HG02588 (cell line): ENCODE measurements at regions not wholly inside any gene's neighbourhood (a gene's known extent, or its start where the extent isn't known, plus 50 kb on each side); places are given as distances from the start of the nearest gene placed in this dataset.

Experiments used
- ATAC-seq: cut with Tn5 transposase; IDR thresholded peaks from one replicate; pipeline ENCODE4 v1.9.1; 2021; ENCODE audit warnings: mild to moderate bottlenecking, moderate library complexity; ENCODE audit not compliant: unreplicated experiment

DNA sequence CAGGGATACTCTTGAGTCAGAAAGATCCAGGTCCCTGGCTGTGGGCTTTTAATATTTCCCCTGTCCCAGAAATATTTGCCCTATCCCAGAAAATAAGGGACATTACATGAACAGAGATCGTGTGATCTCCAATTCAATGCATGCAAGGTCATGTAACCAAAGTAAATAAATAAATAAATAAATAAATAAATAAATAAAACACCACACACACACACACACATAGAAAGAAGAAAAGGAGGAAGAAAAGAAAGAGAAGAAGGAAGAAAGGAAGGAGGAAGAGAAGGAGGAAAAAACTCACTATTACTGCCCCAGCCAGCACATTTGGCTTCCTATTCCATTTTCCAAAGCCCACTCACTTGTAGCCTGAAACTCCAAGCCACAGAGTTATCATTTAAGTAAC is 117.9 kb upstream of the CFAP20DC start:
- ATAC-seq, result no peak

DNA sequence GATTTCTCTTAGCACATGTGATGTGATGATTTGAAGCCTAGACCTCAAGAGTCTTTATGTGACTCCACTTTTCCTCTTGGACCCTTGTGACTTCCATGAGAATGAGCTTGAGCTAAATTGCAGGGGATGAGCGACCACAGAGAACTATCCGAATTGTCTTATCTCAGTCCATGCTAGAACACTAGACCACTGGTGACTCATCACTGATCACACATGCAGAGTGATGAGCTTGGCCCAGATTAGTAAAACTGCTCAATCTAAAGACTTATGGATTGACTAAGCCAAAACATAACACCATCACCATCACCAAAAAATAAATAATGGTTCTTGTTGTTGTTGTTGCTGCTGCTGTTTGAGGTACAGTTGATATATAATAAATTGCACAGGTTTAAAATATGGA is 114.1 kb upstream of the CFAP20DC start:
- ATAC-seq, result no peak

DNA sequence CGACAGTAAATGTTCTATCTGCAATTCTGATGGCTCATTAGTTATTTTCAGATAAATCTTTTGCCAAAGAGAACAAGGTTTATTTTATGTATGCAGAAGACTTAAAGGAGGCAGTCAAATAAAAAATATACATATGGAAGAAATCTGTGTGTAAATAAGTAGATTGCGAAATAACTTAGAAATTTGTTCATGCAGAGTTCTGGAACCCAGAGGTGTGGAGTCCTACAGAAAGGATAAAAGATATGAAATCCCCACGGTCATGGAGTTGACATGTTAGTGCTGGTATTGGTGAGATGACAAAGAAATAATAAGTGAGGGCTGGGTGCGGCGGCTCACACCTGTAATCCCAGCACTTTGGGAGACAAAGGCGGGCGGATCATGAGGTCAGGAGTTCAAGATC is 111.2 kb upstream of the CFAP20DC start:
- ATAC-seq, result no peak

DNA sequence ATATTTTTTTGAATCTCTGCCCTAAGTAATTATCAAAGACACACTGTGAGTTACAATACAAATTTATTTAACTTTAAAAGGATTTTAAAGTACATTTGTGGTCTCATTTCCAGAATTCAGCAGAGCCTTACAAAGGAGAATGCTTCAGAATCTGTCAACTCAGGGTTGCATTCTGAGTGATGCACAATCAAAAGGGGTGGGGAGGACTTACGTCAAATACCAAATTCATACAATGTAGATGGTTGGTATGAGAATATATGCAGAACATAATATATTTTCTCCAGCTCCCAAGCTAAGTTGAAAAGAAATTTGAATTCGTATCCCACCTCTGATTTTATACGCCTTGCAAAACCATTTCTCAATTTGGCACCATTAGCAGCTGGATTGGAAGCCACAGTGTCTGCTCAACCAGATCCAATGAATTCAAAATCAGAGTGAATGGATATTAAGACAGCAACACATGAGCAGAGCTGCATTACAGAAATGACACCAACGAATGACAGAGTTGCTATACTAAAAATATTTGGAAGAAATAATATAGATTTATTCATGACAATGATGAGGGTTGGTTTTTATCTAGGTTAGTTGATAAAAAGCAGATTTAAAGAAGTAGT is 110.4 kb upstream of the CFAP20DC start:
- ATAC-seq, result no peak

DNA sequence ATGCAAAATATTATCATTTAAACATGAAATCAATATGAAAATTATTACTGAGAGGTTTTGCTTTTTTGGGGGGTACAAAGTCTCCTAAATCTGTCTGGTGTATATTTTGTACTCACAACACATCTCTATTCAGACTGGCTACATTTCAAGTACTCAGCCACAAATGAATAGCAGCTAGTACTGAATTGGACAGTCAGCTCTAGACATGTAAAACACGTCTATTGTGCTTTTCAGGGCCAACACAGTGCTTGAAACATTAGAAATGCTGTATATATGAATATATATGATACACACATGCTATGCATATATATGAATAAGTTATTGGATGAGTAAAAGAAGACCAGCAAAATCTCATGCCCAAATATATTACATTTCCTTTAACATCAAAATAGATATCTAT is 103.8 kb upstream of the CFAP20DC start:
- ATAC-seq, result no peak

DNA sequence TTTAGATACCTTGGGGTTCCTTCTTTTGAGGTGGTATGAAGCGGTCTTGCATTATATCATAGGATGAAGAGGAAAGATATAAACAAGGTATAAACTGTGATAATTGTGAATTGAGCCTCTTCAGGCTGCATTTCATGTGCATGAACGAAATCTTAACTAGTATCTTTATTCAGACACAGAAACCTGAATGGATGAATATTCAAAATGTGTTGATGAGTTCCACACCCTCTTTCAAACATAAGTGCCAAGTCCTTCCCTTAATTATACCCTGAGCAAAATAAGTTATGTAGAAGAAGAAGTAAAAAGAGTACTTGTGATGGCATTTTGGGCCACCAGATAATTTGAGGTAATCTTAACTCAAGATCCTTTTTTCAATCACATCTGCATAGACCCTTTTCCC is 103.1 kb upstream of the CFAP20DC start:
- no peak for ATAC-seq

DNA sequence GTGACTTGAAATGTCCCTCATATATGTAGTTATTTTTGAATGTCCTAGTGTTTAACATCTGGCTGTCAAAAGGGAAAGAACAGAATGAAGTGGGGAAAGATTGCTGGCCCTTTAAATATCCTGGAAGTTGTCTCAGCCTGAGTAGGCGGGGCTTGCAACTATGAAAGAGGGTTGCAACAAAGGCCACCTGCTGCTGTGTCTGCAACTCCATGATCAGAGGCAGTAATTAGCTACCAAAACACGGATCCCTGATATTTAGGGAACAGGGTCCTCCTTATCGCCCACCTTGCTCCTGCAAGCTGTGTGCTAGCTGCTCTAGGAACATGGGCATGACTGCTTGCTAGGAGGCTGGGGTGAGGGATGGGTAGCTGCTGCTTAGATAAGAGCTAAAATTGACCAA is 100.2 kb upstream of the CFAP20DC start:
- no peak for ATAC-seq

DNA sequence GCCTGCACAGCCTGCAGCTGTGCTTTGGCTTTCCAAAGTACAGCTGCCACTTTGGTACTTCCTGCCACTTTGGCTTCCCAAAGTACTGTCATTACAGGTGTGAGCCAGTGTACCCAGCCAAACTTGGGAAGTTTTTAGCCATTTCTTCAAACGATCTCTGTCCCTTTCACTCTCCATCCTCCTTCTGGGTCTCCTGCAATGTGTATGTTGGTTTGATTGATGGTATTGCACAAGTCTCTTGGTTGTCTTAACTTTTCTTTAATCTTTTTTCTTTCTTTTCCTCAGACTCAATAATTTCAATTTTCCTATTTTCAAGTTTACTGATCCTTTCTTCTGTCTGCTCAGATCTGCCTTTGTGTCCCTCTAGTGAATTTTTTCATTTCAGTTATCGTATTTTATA is 99.3 kb upstream of the CFAP20DC start:
- no peak for ATAC-seq

DNA sequence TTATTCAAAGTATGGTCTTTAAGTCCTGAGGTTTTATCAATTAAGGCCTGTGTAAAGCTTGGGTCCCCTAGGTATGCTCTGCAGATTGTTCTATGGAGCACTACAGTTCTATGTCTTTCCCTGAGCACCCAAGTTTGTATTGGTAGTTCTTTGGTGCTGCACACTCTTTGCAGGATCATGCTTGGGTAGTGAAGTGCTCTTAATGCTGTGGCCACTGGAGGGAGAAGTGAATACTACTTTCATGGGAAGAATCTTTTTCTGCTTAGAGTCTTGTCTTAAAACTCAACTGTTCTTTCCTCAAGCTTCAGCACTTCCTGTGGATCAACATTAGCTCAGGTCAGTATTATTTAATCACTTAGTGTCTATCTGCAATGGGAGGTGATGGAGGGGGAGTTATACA is 93.6 kb upstream of the CFAP20DC start:
- no peak for ATAC-seq

DNA sequence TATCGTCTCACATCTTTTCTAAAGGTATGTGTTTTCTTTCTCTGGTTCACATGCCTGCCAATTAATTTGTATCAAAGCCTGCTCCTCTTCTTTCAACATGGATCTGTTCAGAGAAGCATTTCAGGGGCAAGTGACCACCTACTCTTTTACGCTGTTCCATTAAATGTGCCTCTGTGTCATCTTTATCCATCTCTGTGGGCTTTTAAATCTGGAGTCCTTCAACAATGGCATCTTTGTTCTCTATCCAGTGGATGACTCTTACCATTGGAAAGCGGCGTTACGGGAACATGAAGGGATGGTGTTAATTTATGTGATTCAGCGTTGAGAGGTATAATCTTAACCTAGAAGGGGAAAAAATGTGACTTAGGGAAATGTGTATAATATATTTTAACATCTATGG is 92.7 kb upstream of the CFAP20DC start:
- no peak for ATAC-seq

DNA sequence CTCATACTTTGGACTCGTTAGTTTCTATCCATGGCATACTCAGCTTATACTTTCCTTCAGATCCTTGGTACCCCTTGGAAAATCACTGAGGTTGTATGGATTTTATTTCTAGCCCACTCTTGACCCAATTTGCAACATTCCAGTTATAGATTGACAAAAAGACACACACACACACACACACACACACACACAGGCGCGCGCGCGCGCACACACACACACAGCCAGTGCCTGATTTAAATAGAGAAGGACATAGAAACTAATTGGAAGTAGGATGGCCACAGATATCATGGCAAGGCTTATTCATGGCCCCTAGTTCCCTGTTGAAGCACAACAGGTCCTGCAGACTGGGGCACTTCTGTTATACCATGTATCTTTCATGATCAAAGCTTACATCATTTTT is 89.1 kb upstream of the CFAP20DC start:
- no peak for ATAC-seq

DNA sequence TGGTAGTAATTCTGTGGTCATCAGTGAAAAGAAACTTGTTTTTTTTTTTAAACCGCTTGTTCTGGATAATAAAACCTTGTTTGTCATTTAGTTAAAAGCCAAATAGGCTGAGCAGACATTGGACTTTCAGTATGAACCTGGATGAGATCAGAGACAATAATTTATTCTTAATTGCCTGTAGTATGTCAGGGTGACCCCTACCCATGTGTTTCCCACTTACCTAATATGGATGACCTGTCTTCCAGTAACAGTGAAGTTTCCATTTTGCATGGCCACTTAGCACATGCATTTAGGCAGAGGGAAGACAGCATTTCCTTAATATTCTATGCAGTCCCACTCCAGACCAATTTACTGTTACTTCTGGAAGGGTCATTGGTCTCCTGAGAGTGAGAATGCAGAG is 87.6 kb upstream of the CFAP20DC start:
- ATAC-seq, result no peak

DNA sequence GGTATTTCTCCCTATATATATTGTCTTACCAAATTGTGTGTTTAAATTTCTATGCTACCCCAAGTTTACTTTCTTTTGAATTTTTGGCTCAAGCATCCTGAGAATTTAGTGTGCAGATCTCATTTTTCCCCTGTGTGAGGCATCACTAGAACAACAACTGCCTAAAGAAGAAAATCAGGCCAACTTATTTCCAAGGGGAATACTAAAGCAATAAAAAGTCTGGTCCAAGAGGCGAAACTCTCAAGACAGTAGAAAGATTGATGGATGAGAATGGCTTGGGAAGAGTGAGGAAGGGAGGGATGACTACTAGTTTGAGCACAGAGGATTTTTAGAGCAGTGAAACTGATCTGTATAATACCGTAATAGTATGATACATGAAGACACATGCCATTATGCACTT is 86.3 kb upstream of the CFAP20DC start:
- no peak for ATAC-seq

DNA sequence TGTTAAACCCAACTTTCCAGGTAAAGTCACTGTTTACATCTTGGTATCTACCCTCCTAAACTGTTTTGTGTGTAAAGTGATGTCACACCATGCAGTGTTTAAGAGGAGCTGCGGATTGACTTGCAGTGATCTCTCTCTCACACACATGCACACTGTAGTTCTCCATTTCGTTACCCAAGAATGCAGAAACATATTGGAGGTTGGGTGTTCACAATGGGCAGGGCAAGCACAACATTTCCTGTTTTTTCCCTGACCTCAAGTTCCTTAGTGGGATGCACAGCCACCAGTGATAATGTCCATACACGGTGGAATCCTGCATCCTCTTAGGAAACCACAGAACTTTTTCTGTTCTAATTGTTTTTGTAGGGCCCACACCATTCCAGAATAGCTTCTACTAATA is 85.3 kb upstream of the CFAP20DC start:
- ATAC-seq, result no peak

DNA sequence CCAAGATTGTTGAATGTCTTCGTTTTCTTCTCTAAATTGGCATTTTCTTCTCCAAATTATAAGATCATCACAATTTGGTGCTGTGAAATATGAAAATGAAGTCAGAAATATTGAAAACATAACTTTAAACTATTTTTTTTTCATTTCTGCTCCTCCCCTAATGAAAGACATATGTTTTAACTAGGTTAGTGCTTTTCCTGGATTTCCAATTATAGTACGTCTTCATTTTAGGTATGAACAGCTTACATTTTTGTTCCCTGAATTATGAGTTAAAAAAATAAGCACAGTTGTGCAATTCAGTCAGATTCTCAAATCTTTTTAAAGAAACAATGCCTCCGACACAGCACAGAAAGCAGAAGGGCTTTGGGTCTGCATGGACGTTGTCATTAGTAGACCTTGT is 83.5 kb upstream of the CFAP20DC start:
- no peak for ATAC-seq

DNA sequence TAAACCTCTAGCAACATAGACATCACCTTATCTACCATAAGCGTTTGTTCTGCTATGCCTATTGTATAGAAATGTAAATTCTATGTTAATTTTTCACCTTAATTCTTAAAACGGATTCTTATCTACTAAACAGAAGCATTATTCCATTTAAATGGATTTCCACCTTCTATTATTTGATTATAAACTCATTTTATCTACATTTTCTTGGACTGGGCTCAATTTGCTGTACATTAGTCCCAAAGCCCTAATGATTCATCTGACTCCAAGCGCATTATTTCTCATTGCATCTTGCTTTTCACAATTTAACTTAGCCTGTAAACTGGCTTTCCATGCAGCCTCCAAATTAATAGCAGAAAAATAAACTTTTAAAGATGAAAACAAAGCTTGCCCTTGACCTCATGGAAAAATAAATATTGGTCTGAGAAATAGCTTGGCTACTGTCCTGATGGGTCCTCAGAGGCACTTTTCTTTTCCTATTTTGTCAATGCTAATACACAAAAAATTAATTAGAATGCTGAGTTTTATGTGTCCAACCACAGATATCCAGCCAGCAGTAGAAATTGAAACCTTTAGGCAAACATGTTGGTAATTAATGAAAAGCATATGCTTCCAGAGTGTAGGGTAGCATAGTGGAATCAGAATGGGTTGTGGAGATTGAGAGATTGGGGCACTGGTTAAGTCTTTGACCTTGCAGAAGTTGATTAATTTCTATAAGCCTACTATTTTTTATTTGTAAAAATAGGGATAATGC is 81.4 kb upstream of the CFAP20DC start:
- ATAC-seq, result no peak

DNA sequence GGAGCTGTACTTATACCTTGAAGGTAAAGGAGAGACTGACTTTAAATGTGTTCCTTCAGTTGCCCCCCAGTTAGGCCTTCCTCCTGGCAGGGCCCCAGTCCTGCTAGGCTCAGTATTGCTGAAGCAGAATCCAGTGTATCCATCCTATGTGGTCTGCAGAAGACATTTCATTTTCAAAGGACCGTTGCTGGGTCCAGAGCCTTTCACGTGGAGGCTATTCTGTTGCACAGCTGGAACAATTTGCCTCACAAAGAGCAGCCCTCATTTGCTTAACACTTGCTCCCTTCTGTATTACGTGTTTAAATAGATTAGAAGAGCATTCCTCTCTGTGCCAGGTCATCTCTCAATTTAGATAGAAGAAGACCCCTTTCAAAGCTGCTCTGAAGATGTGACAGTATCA is 78.9 kb upstream of the CFAP20DC start:
- no peak for ATAC-seq

DNA sequence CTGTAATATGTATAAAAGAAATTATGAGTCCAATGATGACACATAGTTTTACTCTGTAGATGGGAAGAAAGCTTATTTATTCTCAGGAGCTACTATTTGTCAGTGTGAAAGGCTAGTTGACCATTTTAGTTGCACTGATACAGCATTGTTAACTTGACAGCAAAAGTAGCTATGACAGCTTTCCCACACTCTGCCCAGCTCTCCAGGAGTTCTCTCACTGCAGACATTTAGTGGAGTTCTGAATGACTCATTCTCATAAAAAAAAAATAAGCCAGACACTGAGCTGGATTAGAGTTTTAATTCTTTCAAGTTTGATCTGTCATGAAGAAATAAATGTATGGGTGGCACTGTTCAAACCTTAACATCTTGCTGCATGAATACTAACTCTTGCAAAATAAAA is 77.2 kb upstream of the CFAP20DC start:
- no peak for ATAC-seq

DNA sequence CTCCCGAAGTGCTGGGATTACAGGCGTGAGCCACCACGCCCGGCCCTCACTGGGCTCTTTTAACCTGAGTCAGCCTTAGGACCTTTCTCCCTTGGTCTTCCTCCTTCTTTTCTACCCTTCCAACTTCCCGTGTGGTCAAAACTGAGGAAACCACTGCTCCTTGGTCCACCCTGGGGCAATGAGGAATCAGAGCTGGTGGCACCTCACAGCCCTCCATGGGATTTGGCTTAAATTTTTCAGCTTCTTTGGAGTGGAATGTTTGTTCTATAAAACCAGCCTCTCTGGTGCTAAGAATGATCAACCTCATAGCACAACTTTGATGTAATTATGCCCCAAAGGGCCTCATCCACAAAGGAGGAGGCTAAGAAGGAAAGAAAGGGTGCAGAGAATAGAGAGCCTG is 76.6 kb upstream of the CFAP20DC start:
- ATAC-seq, result no peak

DNA sequence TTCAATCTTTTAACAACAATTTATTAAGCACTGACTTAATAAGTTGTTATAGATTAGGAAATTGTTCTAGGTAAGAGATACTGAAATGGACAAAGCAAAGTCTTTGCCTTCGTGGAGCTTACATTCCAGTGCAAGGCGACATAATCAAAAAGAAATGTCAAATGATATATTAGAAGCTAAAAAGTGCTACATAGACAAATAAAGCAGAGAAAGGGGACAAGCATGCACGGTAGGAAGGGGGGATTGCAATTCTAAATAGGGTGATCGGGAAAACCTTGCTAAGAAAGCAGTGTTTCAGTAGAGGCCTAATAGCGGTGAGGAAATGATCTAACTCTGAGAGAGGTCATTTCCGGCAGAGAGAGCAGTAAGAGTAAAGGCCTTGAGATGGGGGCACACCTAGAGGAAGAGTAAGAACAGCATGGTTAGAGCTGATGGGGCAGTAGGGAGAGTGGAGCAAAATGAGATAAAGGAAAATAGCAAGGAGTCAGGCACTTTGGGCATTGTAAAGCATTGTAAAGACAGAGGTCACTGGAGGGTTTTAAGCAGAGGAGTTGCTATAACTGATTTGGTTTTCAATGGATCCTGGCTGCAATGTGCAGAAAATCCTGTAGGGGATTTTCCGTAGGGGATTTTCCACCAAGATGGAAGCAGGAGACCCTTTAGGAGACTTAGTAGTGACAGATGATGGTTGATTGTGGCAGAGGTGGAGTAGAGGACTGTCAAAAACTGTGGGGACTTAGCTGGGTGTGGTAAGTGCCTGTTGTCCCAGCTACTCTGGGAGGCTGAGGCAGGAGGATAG is 71.7 kb upstream of the CFAP20DC start:
- no peak for ATAC-seq

DNA sequence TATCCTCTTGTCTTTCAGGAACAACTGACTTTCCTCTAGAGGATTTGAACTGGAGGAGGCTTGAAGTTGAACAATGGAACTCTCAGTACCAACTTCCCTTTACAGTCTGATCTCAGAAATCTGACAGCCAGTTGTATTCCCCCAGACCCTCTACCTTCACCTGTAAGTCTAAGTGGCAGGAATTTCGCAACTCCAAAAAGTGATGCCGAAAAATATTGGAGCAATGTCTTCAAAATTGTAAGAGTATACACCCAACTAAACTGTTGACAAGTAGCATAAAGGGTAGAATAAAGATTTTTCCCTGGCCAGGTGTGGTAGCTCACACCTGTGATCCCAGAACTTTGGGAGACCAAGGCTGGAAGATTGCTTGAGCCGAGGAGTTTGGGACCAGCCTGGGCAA is 69.1 kb upstream of the CFAP20DC start:
- ATAC-seq, result no peak

DNA sequence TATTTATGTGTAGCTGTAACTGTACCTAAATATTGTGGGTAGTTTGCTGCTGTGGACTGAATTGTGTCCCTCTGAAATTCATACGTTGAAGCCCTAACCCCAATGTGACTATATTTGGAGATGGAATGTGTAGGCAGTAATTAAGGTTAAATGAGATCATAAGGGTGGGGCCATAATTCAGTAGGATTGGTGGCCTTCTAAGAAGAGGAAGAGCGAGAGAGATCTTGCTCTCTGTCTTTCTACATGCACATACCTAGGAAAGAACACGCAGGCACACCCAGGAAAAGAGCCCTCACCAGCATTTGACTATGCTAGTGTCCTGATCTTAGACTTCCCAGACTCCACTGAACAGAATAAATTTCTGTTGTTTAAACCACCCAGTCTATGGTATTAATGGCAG is 67.6 kb upstream of the CFAP20DC start:
- no peak for ATAC-seq
